ENCODE measurements at regions not wholly inside any gene's neighbourhood (a gene's known extent, or its start where the extent isn't known, plus 50 kb on each side); places are given as distances from the start of the nearest gene placed in this dataset.

DNA sequence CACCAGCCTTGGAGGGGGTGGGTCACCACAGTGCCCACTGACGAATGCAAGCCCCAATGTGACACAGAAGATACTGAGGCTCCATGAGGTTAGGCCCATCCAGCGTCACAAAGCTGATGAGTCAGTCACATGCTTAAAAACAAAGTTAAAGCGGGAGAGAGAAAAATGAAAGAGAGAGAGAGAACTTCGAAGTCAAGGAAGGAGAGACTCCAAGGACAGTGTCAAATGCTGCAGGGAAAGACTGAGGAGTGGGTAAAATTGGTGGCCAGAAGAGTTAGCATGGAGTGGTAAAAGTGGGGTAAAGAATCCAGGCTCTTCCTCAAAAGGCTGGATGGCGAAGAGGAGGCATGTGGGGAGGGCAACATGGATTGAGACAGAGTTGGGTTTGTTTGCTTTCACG is 201.9 kb upstream of the CCDC150 start:
- Histone ChIP-seq H3K4me3 (no peak overlapping the region), H3K36me3 (no peaks in the 10 kb centered on the region), H3K27me3 (no peaks in the 10 kb centered on the region), H3K27ac (no peak overlapping the region), H3K4me1 (peaks cover 0 to 30% (median 10%) of the 10 kb centered on the region in 12 donors), H3K9me3 (no peaks in the 10 kb centered on the region)
- TF ChIP-seq CTCF (IDR thresholded peaks at IDR 0.05) (no peak), POLR2A (IDR thresholded peaks at IDR 0.05) (no peak)
- DNase-seq (no peak), ATAC-seq (no peak)
- 86 to 94% (median 92%) methylated on average over 6 of the region's 6 CpGs for WGBS, 4 donors
- intact Hi-C loops (cut with DNase I), result loop anchor here in 2 of 10 donors (10.0 kb wide), 2 partner anchors 73 to 83 kb away; no protein-coding TSS in a partner anchor

DNA sequence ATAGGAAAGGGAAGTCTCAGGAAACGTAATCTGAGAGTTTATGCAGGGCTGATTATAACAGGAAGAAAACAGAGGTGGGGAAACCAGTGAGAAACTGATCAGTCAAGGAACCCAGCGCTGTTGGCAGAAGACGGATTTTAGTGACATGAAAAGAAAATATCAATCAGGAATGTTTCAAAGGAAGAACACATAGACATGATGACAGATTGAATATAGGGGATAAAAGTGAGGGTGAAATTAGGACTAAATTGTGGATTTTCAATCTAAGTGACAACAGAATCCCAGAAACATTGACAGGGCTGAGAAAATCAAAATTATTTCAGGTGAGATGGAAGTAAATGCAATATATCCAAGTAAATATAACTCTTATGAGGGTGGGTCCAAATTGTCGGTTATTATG is 199.8 kb upstream of the CCDC150 start:
- no peak for TF ChIP-seq POLR2A (IDR thresholded peaks at IDR 0.05)
- no peak for TF ChIP-seq CTCF (IDR thresholded peaks at IDR 0.05)
- intact Hi-C loops (cut with DNase I), result loop anchor here in 2 of 10 donors (10.0 kb wide), 2 partner anchors 75 to 85 kb away; no protein-coding TSS in a partner anchor
- WGBS, 4 donors, result 47 to 60% (median 59%) methylated on average over 4 of the region's 4 CpGs
- no peaks in the 10 kb centered on the region for H3K36me3 ChIP-seq
- DNase-seq (no peak), ATAC-seq (no peak)
- no peaks in the 10 kb centered on the region for H3K27me3 ChIP-seq
- H3K4me3 ChIP-seq, result no peak overlapping the region
- H3K4me1 ChIP-seq, result peaks cover 0 to 17% (median 7%) of the 10 kb centered on the region in 12 donors
- H3K27ac ChIP-seq, result no peak overlapping the region
- H3K9me3 ChIP-seq, result no peaks in the 10 kb centered on the region

GRCh38 chr2:196440413-196440812 is 199.1 kb upstream of the CCDC150 start:
- Histone ChIP-seq H3K4me1 (peaks cover 0 to 10% (median 2%) of the 10 kb centered on the region in 12 donors), H3K4me3 (no peak overlapping the region), H3K36me3 (no peaks in the 10 kb centered on the region), H3K27ac (no peak overlapping the region), H3K9me3 (no peaks in the 10 kb centered on the region), H3K27me3 (no peaks in the 10 kb centered on the region)
- no peak for DNase-seq
- no peak for TF ChIP-seq POLR2A (IDR thresholded peaks at IDR 0.05)
- no peak for TF ChIP-seq CTCF (IDR thresholded peaks at IDR 0.05)
- ATAC-seq, result no peak
- WGBS, 4 donors, result 80 to 87% (median 84%) methylated on average over 4 of the region's 4 CpGs
- intact Hi-C loops (cut with DNase I), result no loop called here

DNA sequence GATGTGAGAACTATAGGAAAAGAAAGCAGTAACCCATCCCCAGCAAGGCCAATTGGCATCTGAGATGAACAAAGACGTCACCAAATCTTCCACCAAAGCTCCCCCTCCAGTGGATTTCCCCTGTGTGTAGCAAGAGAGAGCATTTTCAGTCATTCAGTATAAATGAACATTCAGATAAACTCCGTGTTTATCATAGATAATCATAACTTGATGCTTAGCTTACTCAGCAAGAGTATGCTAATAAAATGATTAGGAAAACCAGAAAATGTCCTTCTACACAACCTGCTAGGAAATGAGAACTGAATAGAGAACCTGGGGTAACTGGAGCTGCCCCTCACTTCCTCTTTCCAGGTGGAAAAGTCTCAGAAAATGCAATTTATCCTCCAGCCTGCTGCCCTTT is 198.0 kb upstream of the CCDC150 start:
- no peak for DNase-seq
- no peak for TF ChIP-seq CTCF (IDR thresholded peaks at IDR 0.05)
- TF ChIP-seq POLR2A (IDR thresholded peaks at IDR 0.05), result no peak
- intact Hi-C loops (cut with DNase I), result no loop called here

More for the DNA sequence above, 198.0 kb upstream of the CCDC150 start:
- H3K4me1 ChIP-seq, result peaks cover 0 to 6% (median 0%) of the 10 kb centered on the region in 12 donors
- no peaks in the 10 kb centered on the region for H3K9me3 ChIP-seq
- no peaks in the 10 kb centered on the region for H3K27me3 ChIP-seq
- H3K4me3 ChIP-seq, result no peak overlapping the region
- no peaks in the 10 kb centered on the region for H3K36me3 ChIP-seq
- no peak overlapping the region for H3K27ac ChIP-seq
- no peak for ATAC-seq
- 42 to 62% (median 57%) methylated on average over 2 of the region's 2 CpGs for WGBS, 4 donors
